ENCODE measurements at regions not wholly inside any gene's neighbourhood (a gene's known extent, or its start where the extent isn't known, plus 50 kb on each side); places are given as distances from the start of the nearest gene placed in this dataset.

GRCh38 chr9:88216126-88216995 is 78.1 kb upstream of the SPATA31C2 start:
- peak; percentile 45 for ATAC-seq
- peak overlapping the region; percentile 77 for H2AFZ ChIP-seq
- H3K27me3 Mint-ChIP-seq (ENCODE audit: insufficient read depth, low read depth, poor library complexity), result no peaks in the 10 kb centered on the region

More at GRCh38 chr9:88216126-88216995, 78.1 kb upstream of the SPATA31C2 start:
- H3K36me3 Mint-ChIP-seq (ENCODE audit: low read depth), result no peaks in the 10 kb centered on the region
- peaks cover 20% of the 10 kb centered on the region for H3K4me1 Mint-ChIP-seq
- Histone ChIP-seq H3K9me2 (ENCODE audit: insufficient read depth) (no peaks in the 10 kb centered on the region), H3F3A (replicated peaks; ENCODE audit: low read depth) (0 out of 2 replicates have a peak, but pooled peaks cover 2% of the 10 kb centered on the region), H3K4me1 (ENCODE audit: insufficient read depth) (peaks cover 13% of the 10 kb centered on the region; the same call in 1 of the 2 replicates), H3K4me2 (no peak overlapping the region), H4K20me1 (replicated peaks; ENCODE audit: insufficient read depth) (no peaks in the 10 kb centered on the region), H3K27me3 (ENCODE audit: insufficient read depth) (no peaks in the 10 kb centered on the region), H3K27ac (ENCODE audit: low read depth) (no peak overlapping the region), H3K79me2 (replicated peaks; ENCODE audit: insufficient read depth) (no peaks in the 10 kb centered on the region), H3K4me3 (no peak overlapping the region), H3K36me3 (ENCODE audit: insufficient read depth) (no peaks in the 10 kb centered on the region)
- H3K4me3 Mint-ChIP-seq, result no peak overlapping the region
- no peak for DNase-seq (ENCODE audit: low spot score)
- H3K27ac Mint-ChIP-seq, result 0 out of 2 replicates have a peak overlapping the region, but pooled peaks have one; percentile 57
- TF ChIP-seq CREB1 (CRISPR knock-in tag; IDR thresholded peaks at IDR 0.05; ENCODE audit: low read depth) (no peak), POLR2AphosphoS5 (IDR thresholded peaks at IDR 0.05; ENCODE audit: low read depth) (no peak), REST (IDR thresholded peaks at IDR 0.05; ENCODE audit: unreplicated experiment) (no peak), JUNB (IDR thresholded peaks at IDR 0.05; ENCODE audit: unreplicated experiment) (no peak), NANOG (IDR thresholded peaks at IDR 0.05; ENCODE audit: borderline replicate concordance) (no peak), ZNF114 (CRISPR knock-in tag; IDR thresholded peaks at IDR 0.05) (no peak), EZH2phosphoT487 (IDR thresholded peaks at IDR 0.05; ENCODE audit: unreplicated experiment) (no peak)
- TF ChIP-seq, protein P1, sequence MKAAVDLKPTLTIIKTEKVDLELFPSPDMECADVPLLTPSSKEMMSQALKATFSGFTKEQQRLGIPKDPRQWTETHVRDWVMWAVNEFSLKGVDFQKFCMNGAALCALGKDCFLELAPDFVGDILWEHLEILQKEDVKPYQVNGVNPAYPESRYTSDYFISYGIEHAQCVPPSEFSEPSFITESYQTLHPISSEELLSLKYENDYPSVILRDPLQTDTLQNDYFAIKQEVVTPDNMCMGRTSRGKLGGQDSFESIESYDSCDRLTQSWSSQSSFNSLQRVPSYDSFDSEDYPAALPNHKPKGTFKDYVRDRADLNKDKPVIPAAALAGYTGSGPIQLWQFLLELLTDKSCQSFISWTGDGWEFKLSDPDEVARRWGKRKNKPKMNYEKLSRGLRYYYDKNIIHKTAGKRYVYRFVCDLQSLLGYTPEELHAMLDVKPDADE (IDR thresholded peaks at IDR 0.05), result no peak
- peaks cover 3% of the 10 kb centered on the region; the same call in 1 of the 3 replicates for H3K9me3 Mint-ChIP-seq

All from GM23338 (cell line).